K562 (cell line): ENCODE measurements at regions not wholly inside any gene's neighbourhood (a gene's known extent, or its start where the extent isn't known, plus 50 kb on each side); places are given as distances from the start of the nearest gene placed in this dataset.

Experiments used
- ATAC-seq: fragments of 200-7000 bp; cut with Tn5 transposase; 3 replicates; pipeline ENCODE4 v1.9.1; 2020; ENCODE audit warnings: moderate library complexity
- BruUV-seq: library from RNA; stranded (reverse); fragments of 400-500 nt; replicated peaks from 2 replicates; lab custom pipeline; 2021; lab: Mats Ljungman, UMichigan
- CTCF ChIA-PET: fragments of 300-600 bp; formaldehyde crosslinking; extraction: SDS; loops from one replicate; lab custom pipeline; 2021; ENCODE audit warnings: low intra/inter-chr PET ratio; lab: Yijun Ruan, JAX
- POLR2A ChIA-PET: fragments of 300-600, 350-650 bp; sonication (Branson Sonifier 250); formaldehyde crosslinking; extraction: SDS; loops from one replicate; lab custom pipeline; 2021; ENCODE audit warnings: antibody characterized with exemption, inconsistent platforms; lab: Yijun Ruan, JAX
- DNase-seq, 4 experiments: peaks; one replicate each; pipeline versions ENCODE4 v3.0.0 to v3.0.0-alpha.2; 2011 to 2018; ENCODE audit warnings: low spot score in 3 of 4, mixed read lengths in 3 of 4; ENCODE audit errors: extremely low read depth in 1 of 4
- FAIRE-seq: peaks from 2 replicates; lab custom pipeline; 2011; peaks lifted over from hg19 to GRCh38; lab: Jason Lieb, UNC
- H2AFZ ChIP-seq: 2 replicates; pipeline ENCODE4 v1.6.0; 2011; ENCODE audit warnings: low read depth, low read length, control low read depth, inconsistent platforms
- H3K27ac ChIP-seq: fragments of 200-600 bp; 3 replicates; pipeline ENCODE4 v1.8.0; 2011; ENCODE audit warnings: low read depth, mild to moderate bottlenecking, control low read depth, inconsistent platforms, low read length, moderate library complexity, mixed read lengths; ENCODE audit errors: extremely low read depth
- H3K27me3 ChIP-seq, 2 experiments: fragments of 300-600 bp in 1 of 2; 2 replicates in 1 of 2; 3 replicates in 1 of 2; pipeline versions ENCODE4 v1.6.0 to v1.8.0; 2011; ENCODE audit warnings: inconsistent platforms in 2 of 2, low read length in 2 of 2, mild to moderate bottlenecking in 1 of 2, mixed read lengths in 1 of 2, moderate library complexity in 1 of 2; ENCODE audit not compliant: control insufficient read depth in 2 of 2, insufficient read depth in 2 of 2
- H3K36me3 ChIP-seq: fragments of 300-600 bp; 3 replicates; pipeline ENCODE4 v1.8.0; 2011; ENCODE audit warnings: mild to moderate bottlenecking, low read length, inconsistent platforms; ENCODE audit not compliant: control insufficient read depth, insufficient read depth
- H3K4me1 ChIP-seq, 2 experiments: fragments of 200-600 bp in 1 of 2; replicated peaks in 1 of 2; 2 replicates in 1 of 2; 3 replicates in 1 of 2; pipeline versions ENCODE4 v1.5.1 to v1.8.0; 2011; ENCODE audit warnings: inconsistent platforms in 2 of 2, low read length in 2 of 2, mild to moderate bottlenecking in 1 of 2, mixed read lengths in 1 of 2, moderate library complexity in 1 of 2; ENCODE audit not compliant: control insufficient read depth in 2 of 2, insufficient read depth in 2 of 2
- H3K4me2 ChIP-seq: 2 replicates; pipeline ENCODE4 v1.6.1; 2011; ENCODE audit warnings: low read length, control low read depth, inconsistent platforms, mixed read lengths; ENCODE audit not compliant: insufficient read depth
- H3K4me3 ChIP-seq: fragments of 200-600 bp; sonication (generic), shearing (Covaris generic); 2 replicates; pipeline ENCODE4 v1.5.1; 2016; ENCODE audit warnings: control low read depth, inconsistent platforms
- H3K79me2 ChIP-seq: fragments of 200-600 bp; 3 replicates; pipeline ENCODE4 v1.8.0; 2011; ENCODE audit warnings: low read length, inconsistent platforms; ENCODE audit not compliant: control insufficient read depth, insufficient read depth
- H3K9ac ChIP-seq, 2 experiments: 2 replicates each; pipeline versions ENCODE4 v1.6.0 to v1.6.1; 2011; ENCODE audit warnings: low read depth in 2 of 2, low read length in 2 of 2, control low read depth in 1 of 2, inconsistent platforms in 1 of 2, mild to moderate bottlenecking in 1 of 2, mixed read lengths in 1 of 2; ENCODE audit not compliant: insufficient read depth in 1 of 2
- H3K9me1 ChIP-seq: one replicate; pipeline ENCODE4 v1.6.0; 2011; ENCODE audit warnings: inconsistent platforms, mild to moderate bottlenecking, low read length, moderate library complexity; ENCODE audit not compliant: control insufficient read depth, insufficient read depth
- H3K9me3 ChIP-seq: replicated peaks from 2 replicates; pipeline ENCODE4 v1.5.1; 2011; ENCODE audit warnings: low read depth, low read length, inconsistent platforms; ENCODE audit not compliant: control insufficient read depth, insufficient read depth
- H4K20me1 ChIP-seq: replicated peaks from 2 replicates; pipeline ENCODE4 v1.6.1; 2011; ENCODE audit warnings: low read length, inconsistent platforms, mixed read lengths; ENCODE audit not compliant: control insufficient read depth, insufficient read depth
- FOXP1 ChIP-seq: sonication (generic); formaldehyde crosslinking; IDR thresholded peaks from 2 replicates; pipeline ENCODE4 v1.8.0; 2022; ENCODE audit warnings: mild to moderate bottlenecking, missing genetic modification reagents
- GATAD2A ChIP-seq: fragments of 450-650 bp; IDR thresholded peaks from 2 replicates; pipeline ENCODE4 v1.6.1; 2017
- KDM2B ChIP-seq: fragments of 250-450 bp; sonication (Bioruptor Pico); IDR thresholded peaks from 2 replicates; pipeline ENCODE4 v1.8.0; 2021; ENCODE audit warnings: mild to moderate bottlenecking, moderate library complexity
- NFE2 ChIP-seq: IDR thresholded peaks from 2 replicates; pipeline ENCODE4 v1.6.1; 2014; ENCODE audit warnings: antibody characterized with exemption, low read depth
- NFE2L1 ChIP-seq: fragments of 450-650 bp; IDR thresholded peaks from 2 replicates; pipeline ENCODE4 v1.6.1; 2016; ENCODE audit warnings: missing genetic modification characterization, low read depth, mild to moderate bottlenecking, missing compliant biosample characterization, moderate library complexity, borderline replicate concordance
- NFYB ChIP-seq: IDR thresholded peaks from 2 replicates; pipeline ENCODE4 v1.6.1; 2011; ENCODE audit warnings: mild to moderate bottlenecking, moderate library complexity; ENCODE audit not compliant: insufficient read length; ENCODE audit errors: extremely low read depth
- RBM14 ChIP-seq: fragments of 200-400 bp; formaldehyde crosslinking; IDR thresholded peaks from 2 replicates; pipeline ENCODE4 v1.6.1; 2018; ENCODE audit warnings: low read depth, mild to moderate bottlenecking, low read length, moderate library complexity, borderline replicate concordance; ENCODE audit not compliant: insufficient read depth
- RFX7 ChIP-seq: fragments of 250-450 bp; sonication (Bioruptor Pico); IDR thresholded peaks from 2 replicates; pipeline ENCODE4 v1.5.1; 2021; ENCODE audit warnings: mild to moderate bottlenecking
- SMAD3 ChIP-seq: fragments of 450-650 bp; formaldehyde crosslinking; conservative IDR thresholded peaks from 2 replicates; pipeline ENCODE4 v1.4.0; 2020; ENCODE audit warnings: mild to moderate bottlenecking
- SMARCA4 ChIP-seq: fragments of 450-650 bp; IDR thresholded peaks from 2 replicates; pipeline ENCODE4 v1.6.1; 2016
- ZFP1 ChIP-seq: fragments of 450-650 bp; formaldehyde crosslinking; IDR thresholded peaks from 2 replicates; pipeline ENCODE4 v1.4.0; 2020; ENCODE audit warnings: mild to moderate bottlenecking, mixed read lengths
- ZNF184 ChIP-seq: sonication (generic); formaldehyde crosslinking; IDR thresholded peaks from 2 replicates; pipeline ENCODE4 v1.5.0; 2020; ENCODE audit warnings: missing genetic modification reagents
- ZNF584 ChIP-seq: fragments of 200-800 bp; sonication (Bioruptor generic); IDR thresholded peaks from 2 replicates; pipeline ENCODE4 v1.6.1; 2016; ENCODE audit warnings: low read depth, mild to moderate bottlenecking, missing genetic modification characterization, missing compliant biosample characterization
- whole genome bisulfite sequencing: fragments of 100-300 bp; shearing (Covaris generic); methylation state at CpG from one replicate; pipeline ENCODE4 v1.1.6; 2016; ENCODE audit warnings: low coverage, mixed read lengths; ENCODE audit not compliant: insufficient coverage; ENCODE audit errors: missing lambda C conversion rate; 5-methylcytosine and 5-hydroxymethylcytosine counted together
- in situ Hi-C: fragments of 300-500 bp; cut with MboI; formaldehyde crosslinking; loops from 4 replicates; pipeline ENCODE4 v1.15.0; 2018; ENCODE audit warnings: inconsistent platforms, mixed read lengths
- intact Hi-C: fragments of 100-400 bp; cut with micrococcal nuclease; formaldehyde crosslinking; loops from 2 replicates; pipeline ENCODE4 v1.14.2; 2022
- TF ChIP-seq, protein P1 (sequence below): fragments of 450-650 bp; IDR thresholded peaks from 2 replicates; pipeline ENCODE4 v1.7.0; 2016; ENCODE audit warnings: borderline replicate concordance

- Histone ChIP-seq H3K9ac (no peak overlapping the region), H4K20me1 (no peaks in the 10 kb centered on the region), H3K4me3 (no peak overlapping the region), H3K79me2 (no peaks in the 10 kb centered on the region), H3K9me1 (no peaks in the 10 kb centered on the region), H3K27me3 (no peaks in the 10 kb centered on the region), H3K4me2 (no peak overlapping the region), H3K9me3 (no peaks in the 10 kb centered on the region; the same call in 1 of the 2 replicates), H2AFZ (no peak overlapping the region), H3K4me1 (no peaks in the 10 kb centered on the region), H3K36me3 (no peaks in the 10 kb centered on the region), H3K27ac (no peak overlapping the region)
- in situ Hi-C loops (no loop called here), intact Hi-C loops (no loop called here)
- ChIA-PET POLR2A (no interaction called here), CTCF (no interaction called here)
- no peak for TF ChIP-seq SMAD3 (CRISPR knock-in tag)
- TF ChIP-seq ZFP1 (CRISPR knock-in tag): no peak
- no peak for TF ChIP-seq ZNF184 (CRISPR knock-in tag)
- TF ChIP-seq KDM2B: no peak
- TF ChIP-seq, protein P1, sequence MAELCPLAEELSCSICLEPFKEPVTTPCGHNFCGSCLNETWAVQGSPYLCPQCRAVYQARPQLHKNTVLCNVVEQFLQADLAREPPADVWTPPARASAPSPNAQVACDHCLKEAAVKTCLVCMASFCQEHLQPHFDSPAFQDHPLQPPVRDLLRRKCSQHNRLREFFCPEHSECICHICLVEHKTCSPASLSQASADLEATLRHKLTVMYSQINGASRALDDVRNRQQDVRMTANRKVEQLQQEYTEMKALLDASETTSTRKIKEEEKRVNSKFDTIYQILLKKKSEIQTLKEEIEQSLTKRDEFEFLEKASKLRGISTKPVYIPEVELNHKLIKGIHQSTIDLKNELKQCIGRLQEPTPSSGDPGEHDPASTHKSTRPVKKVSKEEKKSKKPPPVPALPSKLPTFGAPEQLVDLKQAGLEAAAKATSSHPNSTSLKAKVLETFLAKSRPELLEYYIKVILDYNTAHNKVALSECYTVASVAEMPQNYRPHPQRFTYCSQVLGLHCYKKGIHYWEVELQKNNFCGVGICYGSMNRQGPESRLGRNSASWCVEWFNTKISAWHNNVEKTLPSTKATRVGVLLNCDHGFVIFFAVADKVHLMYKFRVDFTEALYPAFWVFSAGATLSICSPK: no peak
- TF ChIP-seq NFYB: no peak
- TF ChIP-seq NFE2L1 (tag): no peak
- no peak for TF ChIP-seq GATAD2A
- no peak for TF ChIP-seq ZNF584 (CRISPR knock-in tag)
- no peak for TF ChIP-seq RFX7 (CRISPR knock-in tag)
- TF ChIP-seq RBM14: no peak
- TF ChIP-seq FOXP1 (CRISPR knock-in tag): no peak
- TF ChIP-seq NFE2: no peak
- TF ChIP-seq SMARCA4: no peak
- DNase-seq (no peak), FAIRE-seq (no peak), ATAC-seq (no peak)
- no TSS peak for BruUV-seq
- 1% methylated on average over 5 of the region's 5 CpGs for WGBS
Observed at GRCh38 chr10:53489335-53490182, 717.0 kb upstream of the MBL2 start.
